ENCODE measurements at regions not wholly inside any gene's neighbourhood (a gene's known extent, or its start where the extent isn't known, plus 50 kb on each side); places are given as distances from the start of the nearest gene placed in this dataset.
A peak's percentile ranks its signal among the peaks of the same experiment; 100 is the strongest.

GRCh38 chr17:72506773-72507172 is 386.0 kb downstream of the SOX9 start:
- no peak for FAIRE-seq
- Histone ChIP-seq H3K9me3 (no peaks in the 10 kb centered on the region), H3K4me1 (peaks cover 64% of the 10 kb centered on the region), H3K27ac (no peak overlapping the region), H3K4me2 (no peak overlapping the region), H3K4me3 (no peak overlapping the region)
- TF ChIP-seq EP300 (IDR thresholded peaks at IDR 0.05) = no peak
- TF ChIP-seq ZC3H11A (IDR thresholded peaks at IDR 0.05) = no peak
- no peak for TF ChIP-seq CBX8 (IDR thresholded peaks at IDR 0.05)
- no peak for TF ChIP-seq FOSB (CRISPR knock-in tag; IDR thresholded peaks at IDR 0.05)
- TF ChIP-seq ZSCAN20 (CRISPR knock-in tag; IDR thresholded peaks at IDR 0.05) = no peak
- no peak for TF ChIP-seq E2F6 (IDR thresholded peaks at IDR 0.05; ENCODE audit: borderline replicate concordance, low read depth)
- no peak for TF ChIP-seq RAD21 (conservative IDR thresholded peaks at IDR 0.05 in 1 of 2, IDR thresholded peaks at IDR 0.05 in 1 of 2)
- no peak for TF ChIP-seq CBX2 (IDR thresholded peaks at IDR 0.05; ENCODE audit: borderline replicate concordance, low read depth)
- TF ChIP-seq KDM5A (IDR thresholded peaks at IDR 0.05) = no peak
- TF ChIP-seq EHMT2 (IDR thresholded peaks at IDR 0.05; ENCODE audit: low read depth) = no peak
- ChIA-PET POLR2A (interaction anchor here (0.6 kb wide), 1 partner anchor 80 kb away, joined by 9 read pairs; no protein-coding TSS in a partner anchor), CTCF (interaction anchor here (1.0 kb wide), 1 partner anchor 33 kb away, joined by 3 read pairs; no protein-coding TSS in a partner anchor)
- no peak for ATAC-seq
- WGBS (ENCODE audit: missing lambda C conversion rate) = 89% methylated on average over 12 of the region's 12 CpGs
- no peak for DNase-seq (ENCODE audit: low read depth in 1 of 2, low spot score in 1 of 2)

GRCh38 chr17:72507370-72507769 is 386.6 kb downstream of the SOX9 start:
- Histone ChIP-seq H3K27ac (0 out of 6 replicates have a peak overlapping the region, but pooled peaks of 1 of the 2 experiments have one; percentile 13), H3K4me3 (no peak overlapping the region), H3K4me1 (peaks cover 64% of the 10 kb centered on the region), H3K4me2 (no peak overlapping the region), H3K9me3 (no peaks in the 10 kb centered on the region)
- ChIA-PET POLR2A (interaction anchor here (0.6 kb wide), 1 partner anchor 79 kb away, joined by 9 read pairs; no protein-coding TSS in a partner anchor), CTCF (interaction anchor here (1.0 kb wide), 1 partner anchor 33 kb away, joined by 3 read pairs; no protein-coding TSS in a partner anchor)
- no peak for DNase-seq (ENCODE audit: low read depth in 1 of 2, low spot score in 1 of 2)
- no peak for ATAC-seq
- 91% methylated on average over 7 of the region's 7 CpGs for WGBS (ENCODE audit: missing lambda C conversion rate)
- FAIRE-seq = no peak
- no peak for TF ChIP-seq MAZ (IDR thresholded peaks at IDR 0.05; ENCODE audit: borderline replicate concordance, low read depth, low read length)
- TF ChIP-seq CEBPB (IDR thresholded peaks at IDR 0.05) = no peak
- no peak for TF ChIP-seq ZNF302 (CRISPR knock-in tag; IDR thresholded peaks at IDR 0.05)
- no peak for TF ChIP-seq PBX3 (IDR thresholded peaks at IDR 0.05)
- no peak for TF ChIP-seq SREBF2 (IDR thresholded peaks at IDR 0.05)
- TF ChIP-seq RCOR1 (IDR thresholded peaks at IDR 0.05; ENCODE audit: low read depth, low read length) = no peak
- no peak for TF ChIP-seq MAX (IDR thresholded peaks at IDR 0.05)
- no peak for TF ChIP-seq ZSCAN20 (CRISPR knock-in tag; IDR thresholded peaks at IDR 0.05)
- no peak for TF ChIP-seq EHMT2 (IDR thresholded peaks at IDR 0.05; ENCODE audit: low read depth)

GRCh38 chr17:72510351-72511016 is 389.7 kb downstream of the SOX9 start:
- POLR2A ChIA-PET = interaction anchor here (0.7 kb wide), 1 partner anchor 63 kb away, joined by 3 read pairs; no protein-coding TSS in a partner anchor
- CTCF ChIA-PET = interaction anchor here (1.0 to 1.6 kb wide), 4 partner anchors 12 to 122 kb away, joined by 3 to 4 read pairs (median 4); no protein-coding TSS in a partner anchor
- Histone ChIP-seq H3K27ac (peak overlapping the region; percentile 8 to 62; a peak in 3 of 6 replicates), H3K4me1 (peaks cover 66% of the 10 kb centered on the region), H3K4me2 (peak overlapping the region; percentile 46), H3K9me3 (no peaks in the 10 kb centered on the region), H3K4me3 (no peak overlapping the region)
- ATAC-seq (peak; percentile 37 to 43; a peak in 4 of 6 replicates), FAIRE-seq (peak; percentile 13), DNase-seq (ENCODE audit: low read depth in 1 of 2, low spot score in 1 of 2) (no peak)
- 79% methylated on average over 3 of the region's 3 CpGs for WGBS (ENCODE audit: missing lambda C conversion rate)
- no peak for TF ChIP-seq CTCF (IDR thresholded peaks at IDR 0.05)
- TF ChIP-seq MAFK (IDR thresholded peaks at IDR 0.05; ENCODE audit: partially characterized antibody) = no peak
- TF ChIP-seq POLR2A (IDR thresholded peaks at IDR 0.05; ENCODE audit: low read length) = no peak
- no peak for TF ChIP-seq NR3C1 (IDR thresholded peaks at IDR 0.05)
- no peak for TF ChIP-seq RAD21 (conservative IDR thresholded peaks at IDR 0.05 in 1 of 2, IDR thresholded peaks at IDR 0.05 in 1 of 2)
- no peak for TF ChIP-seq GATA3 (IDR thresholded peaks at IDR 0.05; ENCODE audit: borderline replicate concordance)
- TF ChIP-seq HOXB5 (CRISPR knock-in tag; IDR thresholded peaks at IDR 0.05) = no peak
- no peak for TF ChIP-seq EHMT2 (IDR thresholded peaks at IDR 0.05; ENCODE audit: low read depth)
- no peak for TF ChIP-seq CEBPB (IDR thresholded peaks at IDR 0.05)
- TF ChIP-seq JUNB (IDR thresholded peaks at IDR 0.05) = no peak
- no peak for TF ChIP-seq NPAS2 (CRISPR knock-in tag; IDR thresholded peaks at IDR 0.05; ENCODE audit: borderline replicate concordance)
- TF ChIP-seq JUN (IDR thresholded peaks at IDR 0.05) = no peak
- TF ChIP-seq USF2 (IDR thresholded peaks at IDR 0.05) = no peak
